SH-SY5Y (cell line): ENCODE measurements at regions not wholly inside any gene's neighbourhood (a gene's known extent, or its start where the extent isn't known, plus 50 kb on each side); places are given as distances from the start of the nearest gene placed in this dataset.

Source experiments
- GATA2 ChIP-seq: IDR thresholded peaks from 2 replicates; pipeline ENCODE4 v1.6.1; 2011; ENCODE audit warnings: mild to moderate bottlenecking, low read depth, low read length
- GATA3 ChIP-seq: IDR thresholded peaks from 2 replicates; pipeline ENCODE4 v1.6.1; 2011; ENCODE audit warnings: low read depth, mild to moderate bottlenecking, low read length, moderate library complexity

- TF ChIP-seq GATA3 (no peak), GATA2 (no peak)
Observed at GRCh38 chr1:4086085-4086850, 186.2 kb upstream of the C1orf174 start.
